IMR-90 (cell line): ENCODE measurements at regions not wholly inside any gene's neighbourhood (a gene's known extent, or its start where the extent isn't known, plus 50 kb on each side); places are given as distances from the start of the nearest gene placed in this dataset.
A peak's percentile ranks its signal among the peaks of the same experiment; 100 is the strongest.

Source experiments
- ATAC-seq: fragments of 200-7000 bp; cut with Tn5 transposase; 2 replicates; pipeline ENCODE4 v1.9.1; 2020; ENCODE audit warnings: low read depth, mild to moderate bottlenecking, moderate library complexity
- BruUV-seq: library from RNA; stranded (reverse); fragments of 400-500 nt; replicated peaks from 2 replicates; lab custom pipeline; 2021; lab: Mats Ljungman, UMichigan
- CTCF ChIA-PET: fragments of 300-600 bp; formaldehyde crosslinking; extraction: SDS; loops from one replicate; lab custom pipeline; 2021; ENCODE audit warnings: antibody characterized with exemption; lab: Yijun Ruan, JAX
- POLR2A ChIA-PET: fragments of 300-600 bp; sonication (Branson Sonifier 250); formaldehyde crosslinking; loops from one replicate; lab custom pipeline; 2022; ENCODE audit warnings: antibody characterized with exemption; ENCODE audit not compliant: unreplicated experiment; lab: Charles Lee
- DNase-seq: peaks from one replicate; pipeline ENCODE4 v3.0.0; 2013
- H2AFZ ChIP-seq: replicated peaks from 2 replicates; pipeline ENCODE3; 2013; ENCODE audit warnings: low read length, mild to moderate bottlenecking; ENCODE audit not compliant: poor library complexity
- H2AK5ac ChIP-seq: 2 replicates; pipeline ENCODE4 v1.6.1; 2013; ENCODE audit warnings: low read depth, low read length, inconsistent platforms
- H2AK9ac ChIP-seq: replicated peaks from 2 replicates; pipeline ENCODE3; 2013; ENCODE audit warnings: mild to moderate bottlenecking, low read depth, low read length, moderate library complexity; ENCODE audit not compliant: poor library complexity
- H2BK120ac ChIP-seq: 2 replicates; pipeline ENCODE4 v1.6.1; 2013; ENCODE audit warnings: low read depth, low read length, inconsistent platforms
- H2BK15ac ChIP-seq: 3 replicates; pipeline ENCODE4 v1.6.1; 2013; ENCODE audit warnings: low read depth, low read length, inconsistent platforms
- H2BK20ac ChIP-seq: 2 replicates; pipeline ENCODE4 v1.6.1; 2013; ENCODE audit warnings: low read depth, mild to moderate bottlenecking, inconsistent platforms, low read length, moderate library complexity
- H2BK5ac ChIP-seq: 2 replicates; pipeline ENCODE4 v1.6.1; 2013; ENCODE audit warnings: mild to moderate bottlenecking, low read depth, low read length, inconsistent platforms; ENCODE audit not compliant: poor library complexity, severe bottlenecking
- H3K14ac ChIP-seq: replicated peaks from 2 replicates; pipeline ENCODE4 v1.6.1; 2013; ENCODE audit warnings: low read depth, low read length, inconsistent platforms
- H3K18ac ChIP-seq: 2 replicates; pipeline ENCODE4 v1.6.1; 2013; ENCODE audit warnings: low read depth, low read length, control low read depth
- H3K23ac ChIP-seq: 2 replicates; pipeline ENCODE4 v1.6.1; 2013; ENCODE audit warnings: low read depth, low read length, inconsistent platforms
- H3K27ac ChIP-seq: 2 replicates; pipeline ENCODE4 v1.5.1; 2013; ENCODE audit warnings: mild to moderate bottlenecking, control low read depth, low read length; ENCODE audit not compliant: insufficient read depth
- H3K27me3 ChIP-seq: 2 replicates; pipeline ENCODE4 v1.6.1; 2013; ENCODE audit warnings: low read length; ENCODE audit not compliant: control insufficient read depth, insufficient read depth
- H3K36me3 ChIP-seq: 2 replicates; pipeline ENCODE4 v1.6.1; 2013; ENCODE audit warnings: low read length, mixed read lengths; ENCODE audit not compliant: control insufficient read depth, insufficient read depth
- H3K4ac ChIP-seq: 2 replicates; pipeline ENCODE4 v1.6.1; 2013; ENCODE audit warnings: low read depth, low read length, inconsistent platforms
- H3K4me1 ChIP-seq: 2 replicates; pipeline ENCODE4 v1.6.1; 2013; ENCODE audit warnings: low read length, mixed read lengths; ENCODE audit not compliant: control insufficient read depth, insufficient read depth
- H3K4me2 ChIP-seq: 2 replicates; pipeline ENCODE4 v1.6.1; 2013; ENCODE audit warnings: low read depth, mild to moderate bottlenecking, control low read depth, low read length, moderate library complexity
- H3K4me3 ChIP-seq: 2 replicates; pipeline ENCODE4 v1.5.1; 2013; ENCODE audit warnings: low read depth, mild to moderate bottlenecking, control low read depth, low read length, moderate library complexity; ENCODE audit not compliant: insufficient read depth
- H3K56ac ChIP-seq: 2 replicates; pipeline ENCODE4 v1.6.1; 2013; ENCODE audit warnings: low read length, inconsistent platforms; ENCODE audit not compliant: insufficient read depth; ENCODE audit errors: extremely low read depth
- H3K79me1 ChIP-seq, 2 experiments: 2 replicates each; pipeline ENCODE4 v1.6.1; 2013; ENCODE audit warnings: low read length in 2 of 2, inconsistent platforms in 1 of 2, low read depth in 1 of 2
- H3K9ac ChIP-seq: 2 replicates; pipeline ENCODE4 v1.6.1; 2013; ENCODE audit warnings: low read depth, low read length, control low read depth
- H3K9me1 ChIP-seq: 2 replicates; pipeline ENCODE4 v1.6.1; 2013; ENCODE audit warnings: low read length, inconsistent platforms; ENCODE audit not compliant: insufficient read depth
- H3K9me3 ChIP-seq: 2 replicates; pipeline ENCODE4 v1.6.1; 2013; ENCODE audit warnings: low read length; ENCODE audit not compliant: control insufficient read depth, insufficient read depth
- H4K20me1 ChIP-seq: 2 replicates; pipeline ENCODE4 v1.6.1; 2013; ENCODE audit warnings: low read length, inconsistent platforms; ENCODE audit not compliant: insufficient read depth
- H4K5ac ChIP-seq: 2 replicates; pipeline ENCODE4 v1.6.1; 2013; ENCODE audit warnings: mild to moderate bottlenecking, low read depth, low read length, control low read depth
- H4K8ac ChIP-seq, 2 experiments: 2 replicates each; pipeline ENCODE4 v1.6.1; 2013; ENCODE audit warnings: low read depth in 2 of 2, low read length in 2 of 2, control low read depth in 1 of 2, inconsistent platforms in 1 of 2
- H4K91ac ChIP-seq: 2 replicates; pipeline ENCODE4 v1.6.1; 2013; ENCODE audit warnings: low read depth, low read length, inconsistent platforms; ENCODE audit not compliant: insufficient read depth
- CEBPB ChIP-seq: IDR thresholded peaks from 2 replicates; pipeline ENCODE4 v1.6.1; 2012; ENCODE audit warnings: low read depth, low read length, improper control_type of control experiment
- FOS ChIP-seq: fragments of 150-350 bp; IDR thresholded peaks from 2 replicates; pipeline ENCODE4 v1.6.1; 2016; ENCODE audit warnings: low read depth, low read length
- MAFK ChIP-seq: IDR thresholded peaks from 2 replicates; pipeline ENCODE4 v1.6.1; 2012; ENCODE audit warnings: low read depth, low read length, improper control_type of control experiment
- MAZ ChIP-seq: IDR thresholded peaks from 2 replicates; pipeline ENCODE4 v1.6.1; 2012; ENCODE audit warnings: low read depth, mild to moderate bottlenecking, low read length, improper control_type of control experiment, moderate library complexity, borderline replicate concordance
- MXI1 ChIP-seq: IDR thresholded peaks from 2 replicates; pipeline ENCODE4 v1.6.1; 2012; ENCODE audit warnings: low read depth, mild to moderate bottlenecking, low read length, moderate library complexity, borderline replicate concordance
- NFE2L2 ChIP-seq: fragments of 150-350 bp; IDR thresholded peaks from 2 replicates; pipeline ENCODE4 v1.6.1; 2016; ENCODE audit warnings: low read depth, mild to moderate bottlenecking, low read length
- RFX5 ChIP-seq: IDR thresholded peaks from 2 replicates; pipeline ENCODE4 v1.8.0; 2012; ENCODE audit warnings: low read depth, mild to moderate bottlenecking, low read length, moderate library complexity
- USF2 ChIP-seq: fragments of 150-350 bp; IDR thresholded peaks from 2 replicates; pipeline ENCODE4 v1.6.1; 2017; ENCODE audit warnings: mild to moderate bottlenecking, antibody characterized with exemption, low read length, low read depth
- WGBS, 2 experiments: methylation state at CpG; one replicate each; pipeline versions ENCODE4 v1.1.5 to v1.1.7; 2013; ENCODE audit warnings: missing lambda C conversion rate in 2 of 2; ENCODE audit not compliant: insufficient read length in 1 of 2; ENCODE audit errors: extremely low coverage in 2 of 2; 5-methylcytosine and 5-hydroxymethylcytosine counted together
- dilution Hi-C: fragments of 300-500 bp; cut with HindIII; formaldehyde crosslinking; loops from one replicate; pipeline ENCODE4 v1.14.3; 2018; ENCODE audit warnings: low sequenced_read_pairs; ENCODE audit not compliant: unreplicated experiment
- in situ Hi-C: fragments of 300-500 bp; cut with MboI; formaldehyde crosslinking; loops from 3 replicates; pipeline ENCODE4 v1.14.3; 2019; ENCODE audit warnings: low sequenced_read_pairs, inconsistent platforms, mixed read lengths
- intact Hi-C: fragments of 100-400 bp; cut with micrococcal nuclease; formaldehyde crosslinking; loops from 2 replicates; pipeline ENCODE4 v1.10.0; 2022

GRCh38 chr2:42987112-42987922, 194.9 kb upstream of the HAAO start:
- Histone ChIP-seq H3K27me3 (no peaks in the 10 kb centered on the region), H3K4ac (peak overlapping the region; percentile 62; the same call in 1 of the 2 replicates), H2BK5ac (no peak overlapping the region), H3K27ac (peak overlapping the region; percentile 75), H2BK20ac (peak overlapping the region; percentile 18), H2AFZ (no peak overlapping the region), H2BK15ac (0 out of 3 replicates have a peak overlapping the region, but pooled peaks have one; percentile 89), H2AK5ac (peak overlapping the region; percentile 78; the same call in 1 of the 2 replicates), H3K23ac (no peak overlapping the region), H4K91ac (no peak overlapping the region; the same call in 1 of the 2 replicates), H3K9me1 (peaks cover 2% of the 10 kb centered on the region; the same call in 1 of the 2 replicates), H3K56ac (no peak overlapping the region), H3K9me3 (no peaks in the 10 kb centered on the region), H3K4me3 (no peak overlapping the region), H3K36me3 (no peaks in the 10 kb centered on the region), H3K4me1 (no peaks in the 10 kb centered on the region; the same call in 1 of the 2 replicates), H3K79me1 (no peaks in the 10 kb centered on the region), H3K14ac (no peak overlapping the region), H3K18ac (no peak overlapping the region), H3K9ac (no peak overlapping the region), H4K8ac (peak overlapping the region in 1 of 2 experiments; percentile 48; a peak in 1 of 4 replicates), H3K4me2 (no peak overlapping the region), H2BK120ac (peak overlapping the region; percentile 13; the same call in 1 of the 2 replicates), H4K5ac (peak overlapping the region; percentile 53; the same call in 1 of the 2 replicates), H4K20me1 (no peaks in the 10 kb centered on the region), H2AK9ac (no peak overlapping the region)
- DNase-seq (peak; percentile 85), ATAC-seq (peak; percentile 78)
- TF ChIP-seq NFE2L2 = no peak
- TF ChIP-seq MAFK = no peak
- no peak for TF ChIP-seq RFX5
- no peak for TF ChIP-seq USF2
- no peak for TF ChIP-seq FOS
- no peak for TF ChIP-seq MAZ
- TF ChIP-seq MXI1 = no peak
- TF ChIP-seq CEBPB = peak; percentile 96
- POLR2A ChIA-PET = interaction anchor here (0.6 kb wide), 1 partner anchor 234 kb away, joined by 6 read pairs; no protein-coding TSS in a partner anchor
- dilution Hi-C loops (no loop called here), in situ Hi-C loops (no loop called here), intact Hi-C loops (no loop called here)
- no CpG with 5 or more reads among the region's 8 CpGs for WGBS, 2 experiments
- BruUV-seq = no TSS peak
- CTCF ChIA-PET = interaction anchor here (0.6 kb wide), 1 partner anchor 170 kb away, joined by 3 read pairs; no protein-coding TSS in a partner anchor
